GM23338 (cell line): ENCODE measurements at regions not wholly inside any gene's neighbourhood (a gene's known extent, or its start where the extent isn't known, plus 50 kb on each side); places are given as distances from the start of the nearest gene placed in this dataset.
A peak's percentile ranks its signal among the peaks of the same experiment; 100 is the strongest.
"Not testable (repeated sequence)": the region's sequence is repeated elsewhere in the genome, so short reads cannot be mapped to it uniquely, and the experiment has no call there.

Source experiments
- ATAC-seq: fragments of 200-7000 bp; cut with Tn5 transposase; 3 replicates; pipeline ENCODE4 v1.9.1; 2020
- DNase-seq: peaks from one replicate; pipeline ENCODE4 v3.0.0-alpha.2; 2015; ENCODE audit warnings: low spot score
- H2AFZ ChIP-seq: fragments of 200-600 bp; sonication (generic); 2 replicates; pipeline ENCODE4 v1.8.0; 2016; ENCODE audit warnings: antibody characterized with exemption, mild to moderate bottlenecking, moderate library complexity
- H3F3A ChIP-seq: fragments of 200-600 bp; sonication (generic); replicated peaks from 2 replicates; pipeline ENCODE4 v1.8.0; 2017; ENCODE audit warnings: antibody characterized with exemption, mixed run types, low read depth
- H3K27ac ChIP-seq: fragments of 200-600 bp; sonication (generic); 2 replicates; pipeline ENCODE4 v1.6.1; 2016; ENCODE audit warnings: low read depth
- H3K27me3 ChIP-seq: fragments of 200-600 bp; sonication (generic); 2 replicates; pipeline ENCODE4 v1.8.0; 2016; ENCODE audit warnings: mild to moderate bottlenecking, mixed run types, moderate library complexity; ENCODE audit not compliant: insufficient read depth
- H3K36me3 ChIP-seq: fragments of 200-600 bp; sonication (generic); 2 replicates; pipeline ENCODE4 v1.8.0; 2016; ENCODE audit warnings: mild to moderate bottlenecking; ENCODE audit not compliant: insufficient read depth
- H3K4me1 ChIP-seq: fragments of 200-600 bp; sonication (generic); 2 replicates; pipeline ENCODE4 v1.8.0; 2016; ENCODE audit warnings: mild to moderate bottlenecking, moderate library complexity; ENCODE audit not compliant: insufficient read depth
- H3K4me2 ChIP-seq: fragments of 200-600 bp; sonication (generic); 2 replicates; pipeline ENCODE4 v1.7.1; 2017; ENCODE audit warnings: mixed run types
- H3K4me3 ChIP-seq: fragments of 200-600 bp; sonication (generic); 2 replicates; pipeline ENCODE4 v1.6.1; 2016; ENCODE audit warnings: mixed run types
- H3K79me2 ChIP-seq: fragments of 200-600 bp; sonication (generic); replicated peaks from 2 replicates; pipeline ENCODE4 v1.8.0; 2017; ENCODE audit warnings: mild to moderate bottlenecking; ENCODE audit not compliant: insufficient read depth
- H3K9me2 ChIP-seq: fragments of 200-600 bp; sonication (generic); 2 replicates; pipeline ENCODE4 v1.8.0; 2017; ENCODE audit not compliant: insufficient read depth
- H4K20me1 ChIP-seq: fragments of 200-600 bp; sonication (generic); replicated peaks from 2 replicates; pipeline ENCODE4 v1.8.0; 2017; ENCODE audit warnings: mild to moderate bottlenecking; ENCODE audit not compliant: insufficient read depth
- H3K27ac Mint-ChIP-seq: 2 replicates; pipeline ENCODE4 v1.8.0; 2020; ENCODE audit warnings: inconsistent platforms, mild to moderate bottlenecking, moderate library complexity, mixed read lengths
- H3K27me3 Mint-ChIP-seq: 3 replicates; pipeline ENCODE4 v1.8.0; 2022; ENCODE audit warnings: low read depth, mild to moderate bottlenecking, moderate library complexity, mixed read lengths, inconsistent platforms; ENCODE audit not compliant: insufficient read depth, poor library complexity
- H3K36me3 Mint-ChIP-seq: 3 replicates; pipeline ENCODE4 v1.8.0; 2021; ENCODE audit warnings: low read depth, mild to moderate bottlenecking, inconsistent platforms, moderate library complexity, mixed read lengths
- H3K4me1 Mint-ChIP-seq: 3 replicates; pipeline ENCODE4 v1.8.0; 2020; ENCODE audit warnings: mild to moderate bottlenecking, inconsistent platforms, mixed read lengths
- H3K4me3 Mint-ChIP-seq: 3 replicates; pipeline ENCODE4 v1.8.0; 2021; ENCODE audit warnings: moderate library complexity, mild to moderate bottlenecking, inconsistent platforms, mixed read lengths
- H3K9me3 Mint-ChIP-seq: 3 replicates; pipeline ENCODE4 v1.8.0; 2020; ENCODE audit warnings: moderate library complexity, mild to moderate bottlenecking, inconsistent platforms, mixed read lengths
- ETS1 ChIP-seq: IDR thresholded peaks from 2 replicates; pipeline ENCODE4 v1.6.1; 2016; ENCODE audit warnings: antibody characterized with exemption
- NANOG ChIP-seq: IDR thresholded peaks from 2 replicates; pipeline ENCODE4 v1.6.1; 2016; ENCODE audit warnings: antibody characterized with exemption, borderline replicate concordance

GRCh38 chr6:28618898-28619555 lies 93.3 kb downstream of the GPX5 start:
- Histone ChIP-seq H3F3A (no peaks in the 10 kb centered on the region), H3K27ac (no peak overlapping the region), H3K36me3 (no peaks in the 10 kb centered on the region), H3K4me2 (no peak overlapping the region), H4K20me1 (no peaks in the 10 kb centered on the region), H2AFZ (no peak overlapping the region), H3K4me3 (no peak overlapping the region), H3K27me3 (peaks cover 25% of the 10 kb centered on the region), H3K4me1 (peaks cover 12% of the 10 kb centered on the region), H3K79me2 (no peaks in the 10 kb centered on the region), H3K9me2 (no peaks in the 10 kb centered on the region)
- H3K27me3 Mint-ChIP-seq = peaks cover 18% of the 10 kb centered on the region
- H3K4me1 Mint-ChIP-seq = peaks cover 9% of the 10 kb centered on the region
- peak; percentile 46 for DNase-seq
- H3K9me3 Mint-ChIP-seq = no peaks in the 10 kb centered on the region
- ATAC-seq = no peak
- H3K27ac Mint-ChIP-seq = no peak overlapping the region
- H3K4me3 Mint-ChIP-seq = no peak overlapping the region
- TF ChIP-seq ETS1 (no peak), NANOG (no peak)
- H3K36me3 Mint-ChIP-seq = no peaks in the 10 kb centered on the region

- peaks cover 12% of the 10 kb centered on the region for H3K4me1 ChIP-seq
- not testable (repeated sequence) for H3F3A ChIP-seq, DNase-seq, H3K36me3 ChIP-seq, H3K36me3 Mint-ChIP-seq, ATAC-seq, H3K27ac ChIP-seq, H3K9me3 Mint-ChIP-seq, H3K9me2 ChIP-seq, H3K79me2 ChIP-seq, H3K27ac Mint-ChIP-seq, H4K20me1 ChIP-seq, H3K4me1 Mint-ChIP-seq
- Mint-ChIP-seq H3K4me3 (peak overlapping the region; percentile 95), H3K27me3 (peaks cover 12% of the 10 kb centered on the region)
- H3K4me3 ChIP-seq = peak overlapping the region; percentile 75
- peak overlapping the region; percentile 66 for H3K4me2 ChIP-seq
- H2AFZ ChIP-seq = peak overlapping the region; percentile 97
- H3K27me3 ChIP-seq = peaks cover 14% of the 10 kb centered on the region; the same call in 1 of the 2 replicates
Observed at GRCh38 chr6:28621268-28621667, 95.6 kb downstream of the GPX5 start.

GRCh38 chr6:28623242-28623641 lies 97.6 kb downstream of the GPX5 start:
- not testable (repeated sequence) for H3K4me1 Mint-ChIP-seq, H3K4me3 ChIP-seq, H3K4me1 ChIP-seq, H3K27me3 ChIP-seq, H3F3A ChIP-seq, H3K4me2 ChIP-seq, H4K20me1 ChIP-seq, H3K4me3 Mint-ChIP-seq, H3K27ac Mint-ChIP-seq, H3K36me3 ChIP-seq, H3K36me3 Mint-ChIP-seq, H3K27ac ChIP-seq, DNase-seq, H3K27me3 Mint-ChIP-seq, H2AFZ ChIP-seq, H3K9me2 ChIP-seq, H3K79me2 ChIP-seq, H3K9me3 Mint-ChIP-seq, ATAC-seq

DNA sequence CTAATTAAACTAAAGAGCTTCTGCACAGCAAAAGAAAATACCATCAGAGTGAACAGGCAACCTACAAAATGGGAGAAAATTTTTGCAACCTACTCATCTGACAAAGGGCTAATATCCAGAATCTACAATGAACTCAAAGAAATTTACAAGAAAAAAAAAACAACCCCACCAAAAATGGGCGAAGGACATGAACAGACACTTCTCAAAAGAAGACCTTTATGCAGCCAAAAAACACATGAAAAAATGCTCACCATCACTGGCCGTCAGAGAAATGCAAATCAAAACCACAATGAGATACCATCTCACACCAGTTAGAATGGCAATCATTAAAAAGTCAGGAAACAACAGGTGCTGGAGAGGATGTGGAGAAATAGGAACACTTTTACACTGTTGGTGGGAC lies 100.7 kb downstream of the GPX5 start:
- not testable (repeated sequence) for H3K4me1 Mint-ChIP-seq, H3K4me3 Mint-ChIP-seq, H3K36me3 ChIP-seq, H3K4me2 ChIP-seq, H3K27ac ChIP-seq, H3K9me3 Mint-ChIP-seq, H2AFZ ChIP-seq, H3K4me1 ChIP-seq, ATAC-seq, H3K9me2 ChIP-seq, H3K4me3 ChIP-seq, H3K27me3 ChIP-seq, H3K36me3 Mint-ChIP-seq, H3K27ac Mint-ChIP-seq, H4K20me1 ChIP-seq, DNase-seq, H3K27me3 Mint-ChIP-seq, H3F3A ChIP-seq, H3K79me2 ChIP-seq
